CD14-positive monocyte (primary cell): ENCODE measurements at regions not wholly inside any gene's neighbourhood (a gene's known extent, or its start where the extent isn't known, plus 50 kb on each side); places are given as distances from the start of the nearest gene placed in this dataset.
"Not testable (repeated sequence)": the region's sequence is repeated elsewhere in the genome, so short reads cannot be mapped to it uniquely, and the experiment has no call there.

Experiments
- DNase-seq, 3 donors: peaks; one replicate each; pipeline ENCODE4 v3.0.0-alpha.2; 2011 to 2022
- H2AFZ ChIP-seq: 2 replicates; pipeline ENCODE4 v1.6.0; 2012; ENCODE audit warnings: mild to moderate bottlenecking, low read depth, low read length, inconsistent platforms; ENCODE audit not compliant: insufficient read depth, poor library complexity, severe bottlenecking
- H3K27ac ChIP-seq, 2 donors: 1 replicate in 1 of 2; 2 replicates in 1 of 2; pipeline ENCODE4 v1.5.1; 2012 to 2013; ENCODE audit warnings: low read length in 2 of 2, control low read depth in 1 of 2, inconsistent platforms in 1 of 2, low read depth in 1 of 2, mild to moderate bottlenecking in 1 of 2
- H3K27me3 ChIP-seq, 2 donors: one replicate each; pipeline versions ENCODE4 v1.6.0 to v1.6.1; 2011 to 2013; ENCODE audit warnings: low read length in 2 of 2; ENCODE audit not compliant: control insufficient read depth in 2 of 2, insufficient read depth in 2 of 2
- H3K36me3 ChIP-seq, 2 donors: replicated peaks in 1 of 2; 1 replicate in 1 of 2; 2 replicates in 1 of 2; pipeline versions ENCODE4 v1.5.1 to v1.6.1; 2012 to 2013; ENCODE audit warnings: low read length in 2 of 2, control low read depth in 1 of 2, inconsistent platforms in 1 of 2, mild to moderate bottlenecking in 1 of 2; ENCODE audit not compliant: insufficient read depth in 2 of 2, control insufficient read depth in 1 of 2
- H3K4me1 ChIP-seq, 2 donors: 1 replicate in 1 of 2; 2 replicates in 1 of 2; pipeline versions ENCODE4 v1.5.1 to v1.6.1; 2012 to 2013; ENCODE audit warnings: low read length in 2 of 2, control low read depth in 1 of 2, inconsistent platforms in 1 of 2, mild to moderate bottlenecking in 1 of 2, moderate library complexity in 1 of 2; ENCODE audit not compliant: insufficient read depth in 2 of 2, control insufficient read depth in 1 of 2
- H3K4me2 ChIP-seq: replicated peaks from 2 replicates; pipeline ENCODE3; 2012; ENCODE audit warnings: low read length, moderate library complexity, mild to moderate bottlenecking; ENCODE audit not compliant: poor library complexity, severe bottlenecking; ENCODE audit errors: extremely low read depth
- H3K4me3 ChIP-seq, 3 experiments: fragments of 200-600 bp in 1 of 3; sonication (generic) in 1 of 3; replicated peaks in 1 of 3; 1 replicate in 2 of 3; 2 replicates in 1 of 3; pipeline ENCODE4 v1.5.1; 2011 to 2013; ENCODE audit warnings: low read length in 3 of 3, mild to moderate bottlenecking in 3 of 3, control low read depth in 2 of 3, low read depth in 2 of 3, inconsistent platforms in 1 of 3, moderate library complexity in 1 of 3
- H3K79me2 ChIP-seq: 2 replicates; pipeline ENCODE4 v1.6.0; 2012; ENCODE audit warnings: mild to moderate bottlenecking, control low read depth, inconsistent platforms, low read length, moderate library complexity; ENCODE audit not compliant: insufficient read depth
- H3K9ac ChIP-seq: 2 replicates; pipeline ENCODE4 v1.6.0; 2017; ENCODE audit warnings: low read length, mild to moderate bottlenecking; ENCODE audit not compliant: insufficient read depth, poor library complexity, severe bottlenecking
- H3K9me3 ChIP-seq, 2 donors: replicated peaks in 1 of 2; 1 replicate in 1 of 2; 2 replicates in 1 of 2; pipeline versions ENCODE4 v1.5.1 to v1.6.1; 2012 to 2013; ENCODE audit warnings: low read length in 2 of 2, control low read depth in 1 of 2; ENCODE audit not compliant: control insufficient read depth in 1 of 2, insufficient read depth in 1 of 2
- H4K20me1 ChIP-seq: 2 replicates; pipeline ENCODE4 v1.6.0; 2012; ENCODE audit warnings: mild to moderate bottlenecking, low read length, control low read depth, moderate library complexity; ENCODE audit not compliant: insufficient read depth
- H3K27ac Mint-ChIP-seq, 7 donors: one replicate each; pipeline ENCODE4 v1.8.0; 2020; ENCODE audit warnings: mild to moderate bottlenecking in 7 of 7, mixed read lengths in 7 of 7, moderate library complexity in 6 of 7, inconsistent platforms in 2 of 7
- H3K27me3 Mint-ChIP-seq, 3 donors: one replicate each; pipeline ENCODE4 v1.8.0; 2021 to 2022; ENCODE audit warnings: low read depth in 3 of 3, mild to moderate bottlenecking in 3 of 3, mixed read lengths in 3 of 3, moderate library complexity in 3 of 3, inconsistent platforms in 1 of 3
- H3K36me3 Mint-ChIP-seq, 2 donors: one replicate each; pipeline ENCODE4 v1.8.0; 2020; ENCODE audit warnings: mixed read lengths in 2 of 2, inconsistent platforms in 1 of 2, mild to moderate bottlenecking in 1 of 2
- H3K4me1 Mint-ChIP-seq: one replicate; pipeline ENCODE4 v1.8.0; 2020; ENCODE audit warnings: mild to moderate bottlenecking, mixed read lengths
- H3K4me3 Mint-ChIP-seq, 2 donors: one replicate each; pipeline ENCODE4 v1.8.0; 2020; ENCODE audit warnings: mild to moderate bottlenecking in 2 of 2, mixed read lengths in 2 of 2, moderate library complexity in 1 of 2
- H3K9me3 Mint-ChIP-seq, 7 donors: one replicate each; pipeline ENCODE4 v1.8.0; 2020 to 2022; ENCODE audit warnings: mixed read lengths in 7 of 7, mild to moderate bottlenecking in 6 of 7, moderate library complexity in 6 of 7, inconsistent platforms in 2 of 7
- CTCF ChIP-seq: fragments of 200-600 bp; IDR thresholded peaks from one replicate; pipeline ENCODE4 v1.8.0; 2022; ENCODE audit warnings: antibody characterized with exemption, mild to moderate bottlenecking
- WGBS: methylation state at CpG from one replicate; pipeline ENCODE4 v1.1.5; 2013; ENCODE audit warnings: missing lambda C conversion rate; ENCODE audit not compliant: insufficient coverage; 5-methylcytosine and 5-hydroxymethylcytosine counted together
- intact Hi-C, 2 donors: fragments of 100-400 bp; cut with micrococcal nuclease; formaldehyde crosslinking; loops; one replicate each; pipeline versions ENCODE4 v1.15.0 to v1.15.1; 2023

GRCh38 chrX:95509474-95509873 is 1175.2 kb upstream of the DIAPH2 start:
- Mint-ChIP-seq H3K27me3 (no peaks in the 10 kb centered on the region), H3K36me3 (no peaks in the 10 kb centered on the region), H3K27ac (no peak overlapping the region), H3K4me1 (no peaks in the 10 kb centered on the region), H3K9me3 (peaks cover 0 to 5% (median 0%) of the 10 kb centered on the region in 7 donors), H3K4me3 (no peak overlapping the region)
- intact Hi-C loops, result no loop called here
- no peaks in the 10 kb centered on the region for H3K79me2 ChIP-seq
- no peaks in the 10 kb centered on the region for H3K4me1 ChIP-seq
- H3K9ac ChIP-seq, result no peak overlapping the region
- no peak overlapping the region for H3K4me3 ChIP-seq
- no peaks in the 10 kb centered on the region for H4K20me1 ChIP-seq
- no peaks in the 10 kb centered on the region for H3K27me3 ChIP-seq
- H3K9me3 ChIP-seq, result no peaks in the 10 kb centered on the region
- no peak for DNase-seq
- WGBS, result no CpG with 5 or more reads among the region's 2 CpGs
- H3K36me3 ChIP-seq, result no peaks in the 10 kb centered on the region
- TF ChIP-seq CTCF, result no peak
- H2AFZ ChIP-seq, result no peak overlapping the region
- H3K27ac ChIP-seq, result no peak overlapping the region
- no peak overlapping the region for H3K4me2 ChIP-seq

- H3K9ac ChIP-seq, H3K27ac ChIP-seq, H3K4me2 ChIP-seq, H3K4me3 ChIP-seq, H3K27me3 ChIP-seq, H3K4me1 ChIP-seq, H3K4me3 Mint-ChIP-seq, H3K9me3 Mint-ChIP-seq, H3K36me3 Mint-ChIP-seq, H3K27me3 Mint-ChIP-seq, H3K4me1 Mint-ChIP-seq, H3K79me2 ChIP-seq, H3K27ac Mint-ChIP-seq, H2AFZ ChIP-seq, H4K20me1 ChIP-seq, intact Hi-C loops, H3K36me3 ChIP-seq, DNase-seq: not testable (repeated sequence)
- no CpG with 5 or more reads among the region's 5 CpGs for WGBS
- H3K9me3 ChIP-seq, result peaks cover 0 to 10% of the 10 kb centered on the region in 2 donors
These were observed 1160.6 kb upstream of the DIAPH2 start for GRCh38 chrX:95524018-95524417.
